ENCODE measurements at regions not wholly inside any gene's neighbourhood (a gene's known extent, or its start where the extent isn't known, plus 50 kb on each side); places are given as distances from the start of the nearest gene placed in this dataset.
"Not testable (repeated sequence)": the region's sequence is repeated elsewhere in the genome, so short reads cannot be mapped to it uniquely, and the experiment has no call there.

GRCh38 chr10:120111628-120112027 lies 219.1 kb downstream of the SEC23IP start:
- DNase-seq (ENCODE audit: low spot score): no peak

- DNase-seq (ENCODE audit: low spot score): no peak
Measured at GRCh38 chr10:120112809-120113208, 220.3 kb downstream of the SEC23IP start.

DNA sequence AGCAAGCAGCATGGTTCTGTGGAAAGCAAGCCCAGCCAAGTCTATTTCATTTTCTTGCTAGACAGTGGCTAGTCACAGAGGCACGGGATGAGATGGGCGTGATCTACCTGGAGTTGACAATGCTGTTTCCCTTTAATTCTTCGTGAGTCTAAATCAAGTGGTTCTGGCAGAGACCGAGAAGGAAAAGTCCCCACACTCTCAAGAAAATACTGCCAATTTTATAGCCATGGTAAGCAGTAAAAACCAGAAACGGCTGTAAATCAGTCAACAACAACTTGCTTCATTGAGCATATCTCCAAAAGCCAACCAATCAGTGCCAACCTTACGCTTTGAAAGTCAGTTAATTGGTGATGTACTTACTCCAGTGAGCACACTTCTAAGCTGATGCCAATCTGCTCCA lies 223.4 kb downstream of the SEC23IP start:
- no peak for DNase-seq (ENCODE audit: low spot score)

GRCh38 chr10:120121768-120122167 lies 229.2 kb downstream of the SEC23IP start:
- DNase-seq (ENCODE audit: low spot score): no peak

DNA sequence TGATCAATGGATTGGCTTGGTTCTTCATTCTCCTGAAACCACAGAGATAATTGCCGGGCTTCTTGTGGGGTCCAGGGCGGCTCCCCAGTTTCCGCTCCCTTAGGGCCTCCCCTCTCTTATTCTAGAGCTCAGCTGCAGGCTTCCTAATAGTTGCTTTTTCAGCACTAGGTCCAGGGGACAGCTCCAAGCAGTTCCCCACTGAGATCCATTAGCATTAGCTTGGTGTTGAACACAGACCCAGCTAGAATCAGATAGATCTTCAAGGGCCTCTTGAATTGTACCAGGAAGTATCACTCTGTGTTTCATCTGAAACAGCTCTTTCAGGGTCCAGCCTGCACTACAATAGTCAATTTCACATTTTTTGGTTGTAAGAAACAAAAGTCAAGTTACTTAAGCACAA lies 238.7 kb downstream of the SEC23IP start:
- no peak for DNase-seq (ENCODE audit: low spot score)

GRCh38 chr10:120132811-120133210 lies 240.3 kb downstream of the SEC23IP start:
- DNase-seq (ENCODE audit: low spot score): no peak

GRCh38 chr10:120138689-120139088 lies 246.2 kb downstream of the SEC23IP start:
- no peak for DNase-seq (ENCODE audit: low spot score)

DNA sequence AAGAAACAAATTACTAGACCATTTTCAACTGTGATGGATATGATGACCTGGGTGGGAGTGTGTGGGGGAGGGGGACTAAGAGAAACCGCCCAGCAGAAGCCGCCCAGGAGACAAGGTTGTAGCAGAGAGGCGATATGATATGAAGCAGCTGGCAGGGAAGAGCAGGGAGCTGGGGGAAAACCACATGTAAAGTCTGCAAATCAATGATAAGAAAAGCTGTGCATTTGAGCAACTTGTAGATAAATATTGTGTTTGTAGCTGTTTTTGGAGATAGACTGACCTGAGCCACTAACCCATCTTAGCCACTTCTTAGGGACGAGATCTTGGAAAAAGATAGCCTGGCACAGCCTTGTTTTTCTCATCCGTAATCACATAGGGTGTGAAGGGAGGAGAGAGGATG lies 252.6 kb downstream of the SEC23IP start:
- no peak for DNase-seq (ENCODE audit: low spot score)

DNA sequence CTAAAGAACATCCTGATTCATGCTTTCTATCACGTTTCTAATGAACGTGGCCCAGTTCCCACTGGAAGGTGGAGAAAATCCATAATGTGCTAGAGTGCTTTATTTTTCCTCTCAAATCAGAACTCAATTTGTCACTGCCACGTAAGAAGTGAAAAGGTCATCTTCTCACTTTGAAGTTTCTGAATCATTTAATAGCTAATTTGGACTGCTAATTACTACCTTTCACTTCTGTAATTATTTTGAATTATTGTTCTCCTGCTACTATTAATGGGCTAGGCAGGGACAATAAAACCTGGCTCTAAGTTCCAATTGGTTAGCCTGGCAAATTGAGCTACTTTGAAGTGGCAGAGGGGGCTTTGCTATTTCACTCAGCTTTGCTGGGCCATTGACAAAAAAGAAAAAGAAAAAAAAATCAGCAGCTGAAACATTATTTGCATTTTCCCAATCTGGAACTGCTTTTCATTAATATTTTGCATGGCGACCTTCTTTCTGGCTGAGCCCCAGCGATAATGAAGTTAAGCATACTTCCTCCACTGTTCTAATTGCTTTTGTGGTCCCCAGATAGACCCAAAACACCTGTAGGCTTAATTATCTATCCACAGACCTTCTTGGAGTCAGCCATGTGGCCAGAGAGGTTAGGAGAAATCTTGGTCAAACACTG lies 264.2 kb downstream of the SEC23IP start:
- DNase-seq (ENCODE audit: low spot score): no peak

- no peak for DNase-seq (ENCODE audit: low spot score)
Measured at GRCh38 chr10:120161111-120161510, 268.6 kb downstream of the SEC23IP start.

GRCh38 chr10:120162471-120162870 lies 269.9 kb downstream of the SEC23IP start:
- DNase-seq (ENCODE audit: low spot score): no peak

DNA sequence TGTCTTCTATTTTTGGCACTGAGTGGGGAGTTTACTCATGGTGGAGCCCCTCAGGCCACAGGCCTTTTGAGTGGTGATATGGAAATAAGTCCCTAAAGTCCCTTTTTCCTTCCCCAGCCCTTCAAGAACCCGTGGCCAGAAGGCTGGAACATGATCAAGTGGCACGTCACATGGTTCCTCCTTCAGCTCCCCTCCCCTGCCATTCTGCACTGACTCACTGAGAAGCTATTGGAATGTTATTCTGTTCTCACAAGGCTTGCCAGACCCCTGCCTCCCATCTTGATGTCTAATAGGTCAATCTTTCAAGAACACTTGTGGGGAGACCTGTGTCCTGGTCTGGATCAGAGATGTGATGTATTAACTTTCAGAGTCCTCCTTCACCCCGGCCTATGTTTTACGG lies 279.8 kb downstream of the SEC23IP start:
- no peak for DNase-seq (ENCODE audit: low spot score)

GRCh38 chr10:120174491-120174890 lies 282.0 kb downstream of the SEC23IP start:
- DNase-seq (ENCODE audit: low spot score): no peak

DNA sequence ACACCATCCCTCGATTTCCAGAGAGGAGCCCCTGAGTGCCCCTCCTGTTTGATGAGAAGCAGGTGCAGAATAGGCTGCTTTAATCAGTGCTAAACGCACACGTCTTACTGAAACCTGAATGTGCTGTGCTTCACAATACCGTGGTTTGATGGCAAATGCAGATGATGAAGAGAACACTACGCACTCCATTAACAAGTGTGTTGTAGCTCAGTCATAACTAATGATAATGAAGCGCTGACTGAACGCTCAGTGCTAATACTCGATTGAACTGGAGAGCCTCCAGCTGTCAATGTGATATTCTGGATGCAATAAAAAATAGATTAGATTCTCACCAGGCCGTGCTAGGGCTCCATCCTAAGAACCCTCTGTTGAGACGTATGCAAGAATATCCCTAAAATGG lies 279.7 kb upstream of the PLPP4 start:
- no peak for DNase-seq (ENCODE audit: low spot score)

DNA sequence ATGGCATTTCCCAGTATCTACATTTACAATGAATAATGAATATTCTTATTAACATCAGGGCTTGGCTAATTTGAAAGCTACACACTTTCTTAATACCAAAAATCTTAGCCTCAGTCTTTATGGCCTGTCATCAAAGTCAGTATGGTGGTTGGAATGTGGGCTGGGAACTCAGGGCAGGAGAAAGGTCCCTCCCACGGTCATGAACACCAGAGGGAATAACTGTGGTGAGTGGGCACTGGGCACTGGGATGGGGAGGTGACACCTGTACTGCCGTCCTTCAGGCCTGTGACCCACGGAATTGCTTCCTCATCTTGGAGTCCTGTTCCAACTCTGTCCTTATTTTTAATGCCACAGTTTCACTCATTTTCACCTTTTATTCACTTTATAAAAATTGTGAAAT lies 276.9 kb upstream of the PLPP4 start:
- DNase-seq (ENCODE audit: low spot score): no peak

DNA sequence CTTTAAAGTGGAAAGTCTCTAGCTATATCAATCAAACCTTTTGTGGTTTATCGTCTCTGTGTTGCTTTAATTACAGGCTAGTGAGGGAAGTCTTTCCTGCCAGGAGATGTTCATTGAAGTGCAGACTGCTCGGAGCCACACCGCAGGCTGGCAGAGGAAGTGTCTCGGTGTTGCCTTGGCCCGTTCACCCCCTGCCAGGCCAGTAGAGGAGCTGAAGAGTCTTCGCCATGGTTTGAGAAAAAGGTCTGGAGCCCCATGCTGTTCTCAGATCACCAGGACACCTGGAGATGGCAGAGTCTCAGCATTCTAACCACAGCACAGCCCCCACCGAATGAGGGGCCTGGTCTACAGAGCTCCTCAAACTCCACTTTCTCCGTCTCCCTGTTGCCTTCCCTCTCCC lies 275.9 kb upstream of the PLPP4 start:
- DNase-seq (ENCODE audit: low spot score): no peak

DNA sequence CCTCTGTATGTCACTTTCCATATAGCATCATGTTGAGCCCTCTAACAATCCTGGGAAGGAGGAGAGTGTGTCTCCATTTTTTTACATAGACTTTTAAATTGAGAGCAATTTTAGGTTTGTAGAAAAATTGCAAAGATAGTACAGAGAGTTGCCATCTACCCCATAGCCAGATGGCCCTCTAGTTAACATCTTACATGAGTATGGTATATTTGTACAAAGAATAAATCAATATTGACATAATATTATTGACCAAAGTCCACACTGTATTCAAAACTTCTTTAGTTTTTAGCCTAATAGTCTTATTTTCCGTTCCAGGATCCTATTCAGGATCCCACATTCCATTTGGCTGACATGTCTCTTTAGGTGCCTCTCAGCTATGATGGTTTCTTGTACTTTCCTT lies 274.6 kb upstream of the PLPP4 start:
- DNase-seq (ENCODE audit: low spot score): no peak

- no peak for DNase-seq (ENCODE audit: low spot score)
Measured at GRCh38 chr10:120183546-120183945, 273.5 kb upstream of the PLPP4 start.

- no peak for DNase-seq (ENCODE audit: low spot score)
Measured at GRCh38 chr10:120184547-120185337, 272.3 kb upstream of the PLPP4 start.

GRCh38 chr10:120186506-120186905 lies 270.5 kb upstream of the PLPP4 start:
- DNase-seq (ENCODE audit: low spot score): no peak

- DNase-seq (ENCODE audit: low spot score): not testable (repeated sequence)
Measured at GRCh38 chr10:120187168-120187567, 269.9 kb upstream of the PLPP4 start.

DNA sequence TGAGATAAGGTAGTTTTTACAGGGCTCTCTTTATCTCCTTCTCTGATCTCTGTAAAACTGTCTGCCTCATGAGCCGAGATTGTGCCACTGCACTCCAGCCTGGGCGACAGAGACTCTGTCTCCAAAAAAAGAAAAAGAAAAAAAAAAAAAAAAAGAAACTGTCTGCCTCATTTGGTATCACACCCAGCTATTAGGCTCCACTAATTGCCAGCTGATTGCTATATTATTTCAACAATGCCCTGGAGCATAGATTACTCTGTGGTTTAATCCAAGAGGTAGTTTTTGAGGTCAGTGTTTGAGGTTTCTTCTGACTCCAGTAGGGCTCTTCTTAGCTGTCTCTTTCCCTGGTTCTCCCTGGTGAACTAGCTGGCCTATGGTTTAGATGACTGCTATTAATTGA lies 268.1 kb upstream of the PLPP4 start:
- no peak for DNase-seq (ENCODE audit: low spot score)

- no peak for DNase-seq (ENCODE audit: low spot score)
Measured at GRCh38 chr10:120195984-120196712, 260.9 kb upstream of the PLPP4 start.
